SK-N-SH treated with all-trans-retinoic acid at 6 μM for 48 hours (cell line): ENCODE measurements at regions not wholly inside any gene's neighbourhood (a gene's known extent, or its start where the extent isn't known, plus 50 kb on each side); places are given as distances from the start of the nearest gene placed in this dataset.

ENCODE experiments used
- ATAC-seq: fragments of 200-7000 bp; cut with Tn5 transposase; 3 replicates; pipeline ENCODE4 v1.9.1; 2020; ENCODE audit warnings: mild to moderate bottlenecking, moderate library complexity
- ARNTL ChIP-seq: fragments of 450-650 bp; formaldehyde crosslinking; IDR thresholded peaks from 2 replicates; pipeline ENCODE4 v1.5.0; 2020; ENCODE audit warnings: low read depth, mild to moderate bottlenecking, moderate library complexity, borderline replicate concordance
- ESRRG ChIP-seq: fragments of 250-450 bp; sonication (Bioruptor Pico); IDR thresholded peaks from 2 replicates; pipeline ENCODE4 v1.6.1; 2021; ENCODE audit warnings: mild to moderate bottlenecking
- GLIS3 ChIP-seq: fragments of 250-450 bp; sonication (Bioruptor Pico); IDR thresholded peaks from 2 replicates; pipeline ENCODE4 v1.5.0; 2020; ENCODE audit warnings: mild to moderate bottlenecking, moderate library complexity
- ISL1 ChIP-seq: fragments of 250-450 bp; sonication (Bioruptor Pico); IDR thresholded peaks from 2 replicates; pipeline ENCODE4 v2.1.2; 2022; ENCODE audit warnings: mild to moderate bottlenecking, moderate library complexity
- OSR1 ChIP-seq: fragments of 250-450 bp; sonication (Bioruptor Pico); IDR thresholded peaks from 2 replicates; pipeline ENCODE4 v1.8.0; 2022; ENCODE audit warnings: moderate library complexity, mild to moderate bottlenecking, inconsistent platforms
- PPARA ChIP-seq: fragments of 250-450 bp; sonication (Bioruptor Pico); IDR thresholded peaks from 2 replicates; pipeline ENCODE4 v1.5.0; 2020; ENCODE audit warnings: mild to moderate bottlenecking, borderline replicate concordance
- TCF4 ChIP-seq: fragments of 250-450 bp; sonication (Bioruptor Pico); IDR thresholded peaks from 2 replicates; pipeline ENCODE4 v1.8.0; 2021; ENCODE audit warnings: mild to moderate bottlenecking, moderate library complexity, borderline replicate concordance
- TOX ChIP-seq: fragments of 250-450 bp; sonication (Bioruptor Pico); IDR thresholded peaks from 2 replicates; pipeline ENCODE4 v1.8.0; 2021; ENCODE audit warnings: mild to moderate bottlenecking, moderate library complexity, borderline replicate concordance
- ZC3H10 ChIP-seq: fragments of 250-450 bp; sonication (Bioruptor Pico); IDR thresholded peaks from 2 replicates; pipeline ENCODE4 v1.5.1; 2021; ENCODE audit warnings: mild to moderate bottlenecking, moderate library complexity
- ZFP3 ChIP-seq: fragments of 250-450 bp; sonication (Bioruptor Pico); IDR thresholded peaks from 2 replicates; pipeline ENCODE4 v1.5.0; 2020; ENCODE audit warnings: mild to moderate bottlenecking, moderate library complexity
- ZFP30 ChIP-seq: fragments of 450-650 bp; formaldehyde crosslinking; IDR thresholded peaks from 2 replicates; pipeline ENCODE4 v1.5.0; 2022; ENCODE audit warnings: mild to moderate bottlenecking, moderate library complexity
- ZNF70 ChIP-seq: fragments of 450-650 bp; formaldehyde crosslinking; IDR thresholded peaks from 2 replicates; pipeline ENCODE4 v1.5.0; 2020; ENCODE audit warnings: mild to moderate bottlenecking, moderate library complexity
- TF ChIP-seq, protein P1 (sequence below): fragments of 250-450 bp; sonication (Bioruptor Pico); IDR thresholded peaks from 2 replicates; pipeline ENCODE4 v1.8.0; 2020; ENCODE audit warnings: mild to moderate bottlenecking, moderate library complexity, borderline replicate concordance
- TF ChIP-seq, protein P2 (sequence below): fragments of 250-450 bp; sonication (Bioruptor Pico); IDR thresholded peaks from 2 replicates; pipeline ENCODE4 v1.5.1; 2020; ENCODE audit warnings: low read depth, mild to moderate bottlenecking, moderate library complexity
- TF ChIP-seq, protein P3 (sequence below): fragments of 250-450 bp; sonication (Bioruptor Pico); IDR thresholded peaks from 2 replicates; pipeline ENCODE4 v1.8.0; 2021; ENCODE audit warnings: low read depth, mild to moderate bottlenecking, moderate library complexity, borderline replicate concordance
- TF ChIP-seq, protein P4 (sequence below): fragments of 250-450 bp; sonication (Bioruptor Pico); IDR thresholded peaks from 2 replicates; pipeline ENCODE4 v1.5.0; 2020; ENCODE audit warnings: mild to moderate bottlenecking, moderate library complexity
- TF ChIP-seq, protein P5 (sequence below): fragments of 250-450 bp; sonication (Bioruptor Pico); IDR thresholded peaks from 2 replicates; pipeline ENCODE4 v1.5.1; 2021; ENCODE audit warnings: mild to moderate bottlenecking, moderate library complexity

DNA sequence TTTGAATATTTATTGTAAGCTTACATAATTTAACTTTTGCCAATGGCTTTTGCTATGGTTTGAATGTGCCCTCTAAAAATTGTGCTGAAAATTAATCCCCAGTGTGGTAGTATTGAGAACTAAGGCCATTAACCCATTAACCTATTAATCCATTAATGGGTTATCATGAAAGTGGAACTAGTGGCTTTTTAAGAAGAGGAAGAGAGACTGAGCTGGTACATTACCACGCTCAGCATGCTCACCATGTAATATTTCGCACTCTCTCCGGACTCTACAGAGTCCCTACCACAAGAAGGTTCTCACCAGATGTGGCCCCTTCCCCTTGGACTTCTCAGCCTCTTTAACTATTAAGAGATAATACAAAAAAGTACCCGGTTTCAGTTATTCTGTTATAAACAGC, 164.4 kb upstream of the ZRANB2 start (continued):
- TF ChIP-seq, protein P1, sequence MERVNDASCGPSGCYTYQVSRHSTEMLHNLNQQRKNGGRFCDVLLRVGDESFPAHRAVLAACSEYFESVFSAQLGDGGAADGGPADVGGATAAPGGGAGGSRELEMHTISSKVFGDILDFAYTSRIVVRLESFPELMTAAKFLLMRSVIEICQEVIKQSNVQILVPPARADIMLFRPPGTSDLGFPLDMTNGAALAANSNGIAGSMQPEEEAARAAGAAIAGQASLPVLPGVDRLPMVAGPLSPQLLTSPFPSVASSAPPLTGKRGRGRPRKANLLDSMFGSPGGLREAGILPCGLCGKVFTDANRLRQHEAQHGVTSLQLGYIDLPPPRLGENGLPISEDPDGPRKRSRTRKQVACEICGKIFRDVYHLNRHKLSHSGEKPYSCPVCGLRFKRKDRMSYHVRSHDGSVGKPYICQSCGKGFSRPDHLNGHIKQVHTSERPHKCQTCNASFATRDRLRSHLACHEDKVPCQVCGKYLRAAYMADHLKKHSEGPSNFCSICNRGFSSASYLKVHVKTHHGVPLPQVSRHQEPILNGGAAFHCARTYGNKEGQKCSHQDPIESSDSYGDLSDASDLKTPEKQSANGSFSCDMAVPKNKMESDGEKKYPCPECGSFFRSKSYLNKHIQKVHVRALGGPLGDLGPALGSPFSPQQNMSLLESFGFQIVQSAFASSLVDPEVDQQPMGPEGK (CRISPR knock-in tag) = no peak

DNA sequence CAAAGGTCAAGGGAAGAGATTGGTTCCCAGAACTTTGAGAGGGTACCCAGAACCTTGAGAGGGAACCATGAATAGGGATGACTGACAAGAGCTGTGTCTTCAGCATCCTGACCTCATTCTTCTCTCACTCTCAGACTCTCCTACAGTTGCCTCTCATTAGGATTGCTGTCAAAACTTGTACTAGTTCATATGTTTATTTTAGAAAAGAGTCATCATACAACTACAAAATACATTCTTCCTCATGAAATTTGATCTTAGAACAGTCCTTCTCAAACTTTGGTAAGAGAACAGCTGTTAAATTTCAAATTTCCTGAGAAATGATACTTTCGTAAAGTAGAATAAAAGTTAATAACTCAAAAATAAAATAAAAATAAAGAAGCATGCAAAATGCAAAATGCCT, 161.4 kb upstream of the ZRANB2 start:
- ATAC-seq = no peak
- TF ChIP-seq GLIS3 (CRISPR knock-in tag) = no peak
- no peak for TF ChIP-seq ESRRG (CRISPR knock-in tag)
- TF ChIP-seq, protein P2, sequence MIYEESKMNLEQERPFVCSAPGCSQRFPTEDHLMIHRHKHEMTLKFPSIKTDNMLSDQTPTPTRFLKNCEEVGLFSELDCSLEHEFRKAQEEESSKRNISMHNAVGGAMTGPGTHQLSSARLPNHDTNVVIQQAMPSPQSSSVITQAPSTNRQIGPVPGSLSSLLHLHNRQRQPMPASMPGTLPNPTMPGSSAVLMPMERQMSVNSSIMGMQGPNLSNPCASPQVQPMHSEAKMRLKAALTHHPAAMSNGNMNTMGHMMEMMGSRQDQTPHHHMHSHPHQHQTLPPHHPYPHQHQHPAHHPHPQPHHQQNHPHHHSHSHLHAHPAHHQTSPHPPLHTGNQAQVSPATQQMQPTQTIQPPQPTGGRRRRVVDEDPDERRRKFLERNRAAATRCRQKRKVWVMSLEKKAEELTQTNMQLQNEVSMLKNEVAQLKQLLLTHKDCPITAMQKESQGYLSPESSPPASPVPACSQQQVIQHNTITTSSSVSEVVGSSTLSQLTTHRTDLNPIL (CRISPR knock-in tag) = no peak
- TF ChIP-seq, protein P3, sequence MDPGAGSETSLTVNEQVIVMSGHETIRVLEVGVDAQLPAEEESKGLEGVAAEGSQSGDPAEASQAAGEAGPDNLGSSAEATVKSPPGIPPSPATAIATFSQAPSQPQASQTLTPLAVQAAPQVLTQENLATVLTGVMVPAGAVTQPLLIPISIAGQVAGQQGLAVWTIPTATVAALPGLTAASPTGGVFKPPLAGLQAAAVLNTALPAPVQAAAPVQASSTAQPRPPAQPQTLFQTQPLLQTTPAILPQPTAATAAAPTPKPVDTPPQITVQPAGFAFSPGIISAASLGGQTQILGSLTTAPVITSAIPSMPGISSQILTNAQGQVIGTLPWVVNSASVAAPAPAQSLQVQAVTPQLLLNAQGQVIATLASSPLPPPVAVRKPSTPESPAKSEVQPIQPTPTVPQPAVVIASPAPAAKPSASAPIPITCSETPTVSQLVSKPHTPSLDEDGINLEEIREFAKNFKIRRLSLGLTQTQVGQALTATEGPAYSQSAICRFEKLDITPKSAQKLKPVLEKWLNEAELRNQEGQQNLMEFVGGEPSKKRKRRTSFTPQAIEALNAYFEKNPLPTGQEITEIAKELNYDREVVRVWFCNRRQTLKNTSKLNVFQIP (CRISPR knock-in tag) = no peak
- no peak for TF ChIP-seq TCF4 (CRISPR knock-in tag)
- TF ChIP-seq OSR1 (CRISPR knock-in tag) = no peak
- TF ChIP-seq, protein P4, sequence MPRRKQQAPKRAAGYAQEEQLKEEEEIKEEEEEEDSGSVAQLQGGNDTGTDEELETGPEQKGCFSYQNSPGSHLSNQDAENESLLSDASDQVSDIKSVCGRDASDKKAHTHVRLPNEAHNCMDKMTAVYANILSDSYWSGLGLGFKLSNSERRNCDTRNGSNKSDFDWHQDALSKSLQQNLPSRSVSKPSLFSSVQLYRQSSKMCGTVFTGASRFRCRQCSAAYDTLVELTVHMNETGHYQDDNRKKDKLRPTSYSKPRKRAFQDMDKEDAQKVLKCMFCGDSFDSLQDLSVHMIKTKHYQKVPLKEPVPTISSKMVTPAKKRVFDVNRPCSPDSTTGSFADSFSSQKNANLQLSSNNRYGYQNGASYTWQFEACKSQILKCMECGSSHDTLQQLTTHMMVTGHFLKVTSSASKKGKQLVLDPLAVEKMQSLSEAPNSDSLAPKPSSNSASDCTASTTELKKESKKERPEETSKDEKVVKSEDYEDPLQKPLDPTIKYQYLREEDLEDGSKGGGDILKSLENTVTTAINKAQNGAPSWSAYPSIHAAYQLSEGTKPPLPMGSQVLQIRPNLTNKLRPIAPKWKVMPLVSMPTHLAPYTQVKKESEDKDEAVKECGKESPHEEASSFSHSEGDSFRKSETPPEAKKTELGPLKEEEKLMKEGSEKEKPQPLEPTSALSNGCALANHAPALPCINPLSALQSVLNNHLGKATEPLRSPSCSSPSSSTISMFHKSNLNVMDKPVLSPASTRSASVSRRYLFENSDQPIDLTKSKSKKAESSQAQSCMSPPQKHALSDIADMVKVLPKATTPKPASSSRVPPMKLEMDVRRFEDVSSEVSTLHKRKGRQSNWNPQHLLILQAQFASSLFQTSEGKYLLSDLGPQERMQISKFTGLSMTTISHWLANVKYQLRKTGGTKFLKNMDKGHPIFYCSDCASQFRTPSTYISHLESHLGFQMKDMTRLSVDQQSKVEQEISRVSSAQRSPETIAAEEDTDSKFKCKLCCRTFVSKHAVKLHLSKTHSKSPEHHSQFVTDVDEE (CRISPR knock-in tag) = no peak
- TF ChIP-seq ARNTL (CRISPR knock-in tag) = no peak
- no peak for TF ChIP-seq PPARA (CRISPR knock-in tag)
- TF ChIP-seq ZC3H10 (CRISPR knock-in tag) = no peak
- TF ChIP-seq, protein P5, sequence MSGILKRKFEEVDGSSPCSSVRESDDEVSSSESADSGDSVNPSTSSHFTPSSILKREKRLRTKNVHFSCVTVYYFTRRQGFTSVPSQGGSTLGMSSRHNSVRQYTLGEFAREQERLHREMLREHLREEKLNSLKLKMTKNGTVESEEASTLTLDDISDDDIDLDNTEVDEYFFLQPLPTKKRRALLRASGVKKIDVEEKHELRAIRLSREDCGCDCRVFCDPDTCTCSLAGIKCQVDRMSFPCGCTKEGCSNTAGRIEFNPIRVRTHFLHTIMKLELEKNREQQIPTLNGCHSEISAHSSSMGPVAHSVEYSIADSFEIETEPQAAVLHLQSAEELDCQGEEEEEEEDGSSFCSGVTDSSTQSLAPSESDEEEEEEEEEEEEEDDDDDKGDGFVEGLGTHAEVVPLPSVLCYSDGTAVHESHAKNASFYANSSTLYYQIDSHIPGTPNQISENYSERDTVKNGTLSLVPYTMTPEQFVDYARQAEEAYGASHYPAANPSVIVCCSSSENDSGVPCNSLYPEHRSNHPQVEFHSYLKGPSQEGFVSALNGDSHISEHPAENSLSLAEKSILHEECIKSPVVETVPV = no peak

DNA sequence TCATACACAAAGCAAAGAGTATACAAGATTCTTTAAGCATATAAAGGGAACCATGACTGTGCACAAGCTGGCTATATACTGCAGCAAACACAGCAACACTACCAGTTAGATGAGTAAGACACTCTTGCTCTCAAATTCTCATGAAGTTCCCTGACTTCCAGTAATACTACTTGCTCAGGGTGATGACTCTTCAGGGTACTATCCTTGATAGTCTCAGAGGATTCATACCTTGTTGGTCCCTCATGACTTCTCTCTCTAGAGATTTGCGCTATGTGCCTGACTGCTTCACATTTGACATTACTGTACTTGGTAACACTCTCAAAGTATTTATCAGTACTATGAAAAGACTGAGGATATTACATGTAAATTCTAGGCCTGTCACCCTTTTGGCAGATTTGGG, 159.8 kb upstream of the ZRANB2 start:
- ATAC-seq = no peak
- TF ChIP-seq TOX (CRISPR knock-in tag) (no peak), ZC3H10 (CRISPR knock-in tag) (no peak), ISL1 (CRISPR knock-in tag) (no peak), ZFP30 (CRISPR knock-in tag) (no peak), ZFP3 (no peak)
- TF ChIP-seq, protein P4 (CRISPR knock-in tag) = no peak

DNA sequence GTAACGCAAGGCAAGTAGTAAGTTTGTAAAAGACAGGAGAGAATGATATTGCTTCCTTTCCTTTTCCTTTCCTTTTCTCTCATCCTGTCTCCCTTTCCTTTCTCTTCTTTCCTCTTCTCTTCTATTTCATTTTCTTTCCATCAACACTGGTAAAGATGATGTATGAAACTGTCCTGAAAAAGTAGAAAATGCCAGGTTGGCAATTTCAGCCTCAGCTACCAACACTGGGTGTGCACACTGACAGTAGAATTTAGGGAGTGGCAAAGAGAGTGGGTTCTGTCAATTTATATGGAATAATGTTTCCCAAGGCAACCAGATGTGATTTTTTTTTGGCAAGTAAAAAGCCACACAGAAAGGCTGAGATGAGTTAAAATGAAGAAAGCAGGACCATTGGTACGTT, 155.7 kb upstream of the ZRANB2 start:
- no peak for ATAC-seq
- TF ChIP-seq ZNF70 = no peak
- TF ChIP-seq, protein P1 (CRISPR knock-in tag) = no peak
- TF ChIP-seq GLIS3 (CRISPR knock-in tag) = no peak
- no peak for TF ChIP-seq ISL1 (CRISPR knock-in tag)
- no peak for TF ChIP-seq TOX (CRISPR knock-in tag)
- TF ChIP-seq, protein P2 (CRISPR knock-in tag) = no peak
- TF ChIP-seq, protein P3 (CRISPR knock-in tag) = no peak
- no peak for TF ChIP-seq OSR1 (CRISPR knock-in tag)
- no peak for TF ChIP-seq TCF4 (CRISPR knock-in tag)
- TF ChIP-seq PPARA (CRISPR knock-in tag) = no peak
